Gastroesophageal sphincter (tissue), 3 donors: ENCODE measurements at regions not wholly inside any gene's neighbourhood (a gene's known extent, or its start where the extent isn't known, plus 50 kb on each side); places are given as distances from the start of the nearest gene placed in this dataset.

ENCODE experiments used
- EP300 ChIP-seq: sonication (generic); formaldehyde crosslinking; IDR thresholded peaks from one replicate; pipeline ENCODE4 v1.6.1; 2017; ENCODE audit warnings: antibody characterized with exemption, mild to moderate bottlenecking
- POLR2A ChIP-seq, 2 donors: fragments of 450-650 bp; IDR thresholded peaks; one replicate each; pipeline ENCODE4 v1.6.1; 2017; ENCODE audit warnings: antibody characterized with exemption in 2 of 2, mild to moderate bottlenecking in 2 of 2, moderate library complexity in 1 of 2
- POLR2AphosphoS5 ChIP-seq: sonication (generic); formaldehyde crosslinking; IDR thresholded peaks from one replicate; pipeline ENCODE4 v1.6.1; 2017; ENCODE audit warnings: antibody characterized with exemption
- TF ChIP-seq, protein P1 (sequence below), 4 experiments: fragments of 200-600 bp in 2 of 4; fragments of 450-650 bp in 2 of 4; sonication (generic) in 1 of 4; IDR thresholded peaks; one replicate each; pipeline ENCODE4 v1.5.1; 2017 to 2019; ENCODE audit warnings: antibody characterized with exemption in 4 of 4, mild to moderate bottlenecking in 2 of 4, moderate library complexity in 2 of 4

DNA sequence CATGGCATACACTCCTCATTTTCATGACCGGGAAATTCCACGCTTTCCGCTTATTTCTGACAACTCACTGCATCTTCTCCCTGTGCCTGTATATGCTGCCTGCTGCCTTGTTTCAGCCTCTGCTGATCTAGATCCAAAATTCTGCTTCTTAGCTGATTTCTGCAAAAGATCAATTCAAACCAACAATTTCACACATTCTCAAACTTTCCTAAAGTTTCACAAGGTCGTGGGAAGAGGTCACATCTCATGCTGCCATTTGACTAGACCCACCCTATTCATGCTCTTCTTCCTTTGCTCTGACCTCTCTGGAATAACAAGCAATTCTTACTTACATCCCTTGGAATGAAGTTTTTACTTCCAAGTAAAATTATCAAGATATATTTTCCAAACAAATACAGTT is 84.5 kb downstream of the TMEM167A start:
- TF ChIP-seq, protein P1, sequence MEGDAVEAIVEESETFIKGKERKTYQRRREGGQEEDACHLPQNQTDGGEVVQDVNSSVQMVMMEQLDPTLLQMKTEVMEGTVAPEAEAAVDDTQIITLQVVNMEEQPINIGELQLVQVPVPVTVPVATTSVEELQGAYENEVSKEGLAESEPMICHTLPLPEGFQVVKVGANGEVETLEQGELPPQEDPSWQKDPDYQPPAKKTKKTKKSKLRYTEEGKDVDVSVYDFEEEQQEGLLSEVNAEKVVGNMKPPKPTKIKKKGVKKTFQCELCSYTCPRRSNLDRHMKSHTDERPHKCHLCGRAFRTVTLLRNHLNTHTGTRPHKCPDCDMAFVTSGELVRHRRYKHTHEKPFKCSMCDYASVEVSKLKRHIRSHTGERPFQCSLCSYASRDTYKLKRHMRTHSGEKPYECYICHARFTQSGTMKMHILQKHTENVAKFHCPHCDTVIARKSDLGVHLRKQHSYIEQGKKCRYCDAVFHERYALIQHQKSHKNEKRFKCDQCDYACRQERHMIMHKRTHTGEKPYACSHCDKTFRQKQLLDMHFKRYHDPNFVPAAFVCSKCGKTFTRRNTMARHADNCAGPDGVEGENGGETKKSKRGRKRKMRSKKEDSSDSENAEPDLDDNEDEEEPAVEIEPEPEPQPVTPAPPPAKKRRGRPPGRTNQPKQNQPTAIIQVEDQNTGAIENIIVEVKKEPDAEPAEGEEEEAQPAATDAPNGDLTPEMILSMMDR (IDR thresholded peaks at IDR 0.05) = no peak
- no peak for TF ChIP-seq POLR2A (IDR thresholded peaks at IDR 0.05)
- no peak for TF ChIP-seq POLR2AphosphoS5
- TF ChIP-seq EP300 = no peak
